ENCODE measurements at regions not wholly inside any gene's neighbourhood (a gene's known extent, or its start where the extent isn't known, plus 50 kb on each side); places are given as distances from the start of the nearest gene placed in this dataset.

GRCh38 chr13:65411521-65411920 lies 1818.6 kb downstream of the PCDH9 start:
- Mint-ChIP-seq H3K27me3 (no peaks in the 10 kb centered on the region), H3K4me3 (no peak overlapping the region), H3K36me3 (ENCODE audit: low read depth) (no peaks in the 10 kb centered on the region), H3K4me1 (ENCODE audit: low read depth) (no peaks in the 10 kb centered on the region), H3K27ac (no peak overlapping the region), H3K9me3 (peaks cover 9% of the 10 kb centered on the region)
- CTCF ChIA-PET, result no interaction called here
- Histone ChIP-seq H3K9me3 (ENCODE audit: control insufficient read depth in 1 of 2, insufficient read depth in 1 of 2, low read length in 2 of 2) (peaks cover 0 to 4% of the 10 kb centered on the region in 2 experiments), H3K27me3 (ENCODE audit: control insufficient read depth in 1 of 2, insufficient read depth in 2 of 2, low read length in 2 of 2) (no peaks in the 10 kb centered on the region), H3K27ac (ENCODE audit: low read depth in 1 of 2, low read length in 2 of 2) (no peak overlapping the region), H3K4me1 (ENCODE audit: insufficient read depth, low read length) (no peaks in the 10 kb centered on the region), H3K36me3 (ENCODE audit: insufficient read depth, low read length) (no peaks in the 10 kb centered on the region), H3K4me3 (ENCODE audit: low read length) (no peak overlapping the region)
- POLR2A ChIA-PET, result no interaction called here
- no peak for DNase-seq
- intact Hi-C loops (cut with DNase I, micrococcal nuclease), result no loop called here
- no peak for ATAC-seq (ENCODE audit: poor library complexity)
- TF ChIP-seq, protein P1, sequence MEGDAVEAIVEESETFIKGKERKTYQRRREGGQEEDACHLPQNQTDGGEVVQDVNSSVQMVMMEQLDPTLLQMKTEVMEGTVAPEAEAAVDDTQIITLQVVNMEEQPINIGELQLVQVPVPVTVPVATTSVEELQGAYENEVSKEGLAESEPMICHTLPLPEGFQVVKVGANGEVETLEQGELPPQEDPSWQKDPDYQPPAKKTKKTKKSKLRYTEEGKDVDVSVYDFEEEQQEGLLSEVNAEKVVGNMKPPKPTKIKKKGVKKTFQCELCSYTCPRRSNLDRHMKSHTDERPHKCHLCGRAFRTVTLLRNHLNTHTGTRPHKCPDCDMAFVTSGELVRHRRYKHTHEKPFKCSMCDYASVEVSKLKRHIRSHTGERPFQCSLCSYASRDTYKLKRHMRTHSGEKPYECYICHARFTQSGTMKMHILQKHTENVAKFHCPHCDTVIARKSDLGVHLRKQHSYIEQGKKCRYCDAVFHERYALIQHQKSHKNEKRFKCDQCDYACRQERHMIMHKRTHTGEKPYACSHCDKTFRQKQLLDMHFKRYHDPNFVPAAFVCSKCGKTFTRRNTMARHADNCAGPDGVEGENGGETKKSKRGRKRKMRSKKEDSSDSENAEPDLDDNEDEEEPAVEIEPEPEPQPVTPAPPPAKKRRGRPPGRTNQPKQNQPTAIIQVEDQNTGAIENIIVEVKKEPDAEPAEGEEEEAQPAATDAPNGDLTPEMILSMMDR (IDR thresholded peaks at IDR 0.05), result no peak

- Mint-ChIP-seq H3K9me3 (peaks cover 9% of the 10 kb centered on the region), H3K27me3 (no peaks in the 10 kb centered on the region), H3K27ac (no peak overlapping the region), H3K36me3 (ENCODE audit: low read depth) (no peaks in the 10 kb centered on the region), H3K4me1 (ENCODE audit: low read depth) (no peaks in the 10 kb centered on the region), H3K4me3 (no peak overlapping the region)
- CTCF ChIA-PET, result no interaction called here
- intact Hi-C loops (cut with DNase I, micrococcal nuclease), result no loop called here
- H3K27ac ChIP-seq (ENCODE audit: low read depth in 1 of 2, low read length in 2 of 2), result no peak overlapping the region
- TF ChIP-seq, protein P1 (IDR thresholded peaks at IDR 0.05), result no peak
- H3K27me3 ChIP-seq (ENCODE audit: control insufficient read depth in 1 of 2, insufficient read depth in 2 of 2, low read length in 2 of 2), result no peaks in the 10 kb centered on the region
- peaks cover 0 to 1% of the 10 kb centered on the region in 2 experiments for H3K9me3 ChIP-seq (ENCODE audit: control insufficient read depth in 1 of 2, insufficient read depth in 1 of 2, low read length in 2 of 2)
- H3K4me1 ChIP-seq (ENCODE audit: insufficient read depth, low read length), result no peaks in the 10 kb centered on the region
- POLR2A ChIA-PET, result no interaction called here
- no peaks in the 10 kb centered on the region for H3K36me3 ChIP-seq (ENCODE audit: insufficient read depth, low read length)
- ATAC-seq (ENCODE audit: poor library complexity) (no peak), DNase-seq (no peak)
- H3K4me3 ChIP-seq (ENCODE audit: low read length), result no peak overlapping the region
These were observed 1819.3 kb downstream of the PCDH9 start for GRCh38 chr13:65410791-65411190.

- H3K27ac Mint-ChIP-seq, result no peak overlapping the region
- no peaks in the 10 kb centered on the region for H3K4me1 Mint-ChIP-seq (ENCODE audit: low read depth)
- H3K27me3 ChIP-seq (ENCODE audit: control insufficient read depth in 1 of 2, insufficient read depth in 2 of 2, low read length in 2 of 2), result no peaks in the 10 kb centered on the region
- TF ChIP-seq, protein P1 (IDR thresholded peaks at IDR 0.05), result no peak
- H3K27me3 Mint-ChIP-seq, result no peaks in the 10 kb centered on the region
- no peak overlapping the region for H3K4me3 ChIP-seq (ENCODE audit: low read length)
- intact Hi-C loops (cut with DNase I, micrococcal nuclease), result no loop called here
- no peaks in the 10 kb centered on the region for H3K9me3 Mint-ChIP-seq
- ATAC-seq (ENCODE audit: poor library complexity) (no peak), DNase-seq (no peak)
- no peaks in the 10 kb centered on the region for H3K9me3 ChIP-seq (ENCODE audit: control insufficient read depth in 1 of 2, insufficient read depth in 1 of 2, low read length in 2 of 2)
- ChIA-PET CTCF (no interaction called here), POLR2A (no interaction called here)
- H3K4me1 ChIP-seq (ENCODE audit: insufficient read depth, low read length), result no peaks in the 10 kb centered on the region
- H3K27ac ChIP-seq (ENCODE audit: low read depth in 1 of 2, low read length in 2 of 2), result no peak overlapping the region
- no peaks in the 10 kb centered on the region for H3K36me3 ChIP-seq (ENCODE audit: insufficient read depth, low read length)
- no peaks in the 10 kb centered on the region for H3K36me3 Mint-ChIP-seq (ENCODE audit: low read depth)
- H3K4me3 Mint-ChIP-seq, result no peak overlapping the region
These were observed 1828.8 kb downstream of the PCDH9 start for GRCh38 chr13:65401315-65401714.
